Hepatocyte (in vitro differentiated cells): ENCODE measurements at regions not wholly inside any gene's neighbourhood (a gene's known extent, or its start where the extent isn't known, plus 50 kb on each side); places are given as distances from the start of the nearest gene placed in this dataset.

Experiments used
- EZH2 ChIP-seq: fragments of 200-600 bp; sonication (generic); IDR thresholded peaks from 2 replicates; pipeline ENCODE4 v1.6.1; 2016; ENCODE audit warnings: antibody characterized with exemption, mild to moderate bottlenecking, borderline replicate concordance
- EZH2phosphoT487 ChIP-seq: fragments of 200-600 bp; sonication (generic); IDR thresholded peaks from one replicate; pipeline ENCODE4 v1.6.1; 2018; ENCODE audit warnings: antibody characterized with exemption, mild to moderate bottlenecking, low read depth, moderate library complexity; ENCODE audit not compliant: unreplicated experiment, severe bottlenecking
- TF ChIP-seq, protein P1 (sequence below): fragments of 200-600 bp; sonication (generic); IDR thresholded peaks from 2 replicates; pipeline ENCODE4 v1.5.1; 2016; ENCODE audit warnings: antibody characterized with exemption, mild to moderate bottlenecking; ENCODE audit not compliant: poor library complexity

DNA sequence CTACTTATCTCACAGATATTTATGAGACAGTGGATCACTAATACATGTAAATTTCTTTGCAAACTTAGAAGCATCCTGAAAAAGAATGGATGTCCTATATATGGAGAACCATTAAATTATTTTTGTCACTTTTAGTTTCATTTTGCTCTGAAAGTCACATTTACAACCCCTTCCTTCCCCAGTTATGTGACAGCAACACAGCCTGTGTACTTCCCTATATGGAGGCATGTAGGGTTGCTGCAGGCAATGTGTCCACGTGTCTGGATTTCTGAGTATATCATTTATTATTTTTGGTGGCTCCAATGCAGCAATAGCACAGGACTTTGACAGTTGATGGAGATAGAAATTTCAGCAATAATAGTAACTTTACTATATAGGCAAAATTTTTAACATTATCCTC, 156.4 kb downstream of the ST8SIA4 start:
- TF ChIP-seq, protein P1, sequence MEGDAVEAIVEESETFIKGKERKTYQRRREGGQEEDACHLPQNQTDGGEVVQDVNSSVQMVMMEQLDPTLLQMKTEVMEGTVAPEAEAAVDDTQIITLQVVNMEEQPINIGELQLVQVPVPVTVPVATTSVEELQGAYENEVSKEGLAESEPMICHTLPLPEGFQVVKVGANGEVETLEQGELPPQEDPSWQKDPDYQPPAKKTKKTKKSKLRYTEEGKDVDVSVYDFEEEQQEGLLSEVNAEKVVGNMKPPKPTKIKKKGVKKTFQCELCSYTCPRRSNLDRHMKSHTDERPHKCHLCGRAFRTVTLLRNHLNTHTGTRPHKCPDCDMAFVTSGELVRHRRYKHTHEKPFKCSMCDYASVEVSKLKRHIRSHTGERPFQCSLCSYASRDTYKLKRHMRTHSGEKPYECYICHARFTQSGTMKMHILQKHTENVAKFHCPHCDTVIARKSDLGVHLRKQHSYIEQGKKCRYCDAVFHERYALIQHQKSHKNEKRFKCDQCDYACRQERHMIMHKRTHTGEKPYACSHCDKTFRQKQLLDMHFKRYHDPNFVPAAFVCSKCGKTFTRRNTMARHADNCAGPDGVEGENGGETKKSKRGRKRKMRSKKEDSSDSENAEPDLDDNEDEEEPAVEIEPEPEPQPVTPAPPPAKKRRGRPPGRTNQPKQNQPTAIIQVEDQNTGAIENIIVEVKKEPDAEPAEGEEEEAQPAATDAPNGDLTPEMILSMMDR: no peak
- TF ChIP-seq EZH2: no peak
- TF ChIP-seq EZH2phosphoT487: no peak
